ENCODE measurements at regions not wholly inside any gene's neighbourhood (a gene's known extent, or its start where the extent isn't known, plus 50 kb on each side); places are given as distances from the start of the nearest gene placed in this dataset.

DNA sequence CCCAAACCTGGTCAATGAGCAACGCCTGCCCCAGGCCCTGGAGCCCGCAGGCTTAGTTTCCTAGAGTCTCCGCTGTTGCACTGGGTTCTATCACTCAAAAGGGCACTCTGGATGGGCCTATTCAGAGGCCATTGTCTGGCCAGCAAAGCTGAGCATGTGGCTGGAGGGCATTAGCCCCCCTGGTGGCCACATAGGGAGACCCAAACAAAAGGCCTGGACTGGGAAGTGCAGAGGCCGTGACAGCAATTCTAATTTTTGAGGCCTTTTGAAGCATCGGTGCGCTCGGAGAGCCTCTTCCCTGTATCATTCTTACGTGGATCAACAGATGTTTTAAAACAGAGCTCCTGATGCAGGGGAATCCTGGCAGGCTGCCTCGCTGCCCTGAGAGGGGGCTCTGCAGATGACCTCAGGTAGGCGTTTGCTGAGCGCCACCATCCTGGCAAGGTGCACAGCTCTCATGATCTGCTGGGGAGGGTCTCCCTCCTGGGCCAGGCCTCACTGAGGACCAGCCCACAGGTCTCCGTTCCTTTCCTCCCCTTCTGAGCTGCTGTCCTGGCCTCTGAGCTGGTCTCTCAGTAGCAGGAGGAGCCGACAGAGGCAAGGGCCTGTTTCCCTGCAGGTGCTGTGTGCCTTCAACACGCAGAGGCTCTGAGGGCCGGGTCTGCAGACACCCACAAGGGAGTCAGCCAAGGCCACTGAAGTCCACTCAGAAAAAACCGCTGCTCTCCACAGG lies 190.5 kb downstream of the URI1 start:
- TF ChIP-seq, protein P1, sequence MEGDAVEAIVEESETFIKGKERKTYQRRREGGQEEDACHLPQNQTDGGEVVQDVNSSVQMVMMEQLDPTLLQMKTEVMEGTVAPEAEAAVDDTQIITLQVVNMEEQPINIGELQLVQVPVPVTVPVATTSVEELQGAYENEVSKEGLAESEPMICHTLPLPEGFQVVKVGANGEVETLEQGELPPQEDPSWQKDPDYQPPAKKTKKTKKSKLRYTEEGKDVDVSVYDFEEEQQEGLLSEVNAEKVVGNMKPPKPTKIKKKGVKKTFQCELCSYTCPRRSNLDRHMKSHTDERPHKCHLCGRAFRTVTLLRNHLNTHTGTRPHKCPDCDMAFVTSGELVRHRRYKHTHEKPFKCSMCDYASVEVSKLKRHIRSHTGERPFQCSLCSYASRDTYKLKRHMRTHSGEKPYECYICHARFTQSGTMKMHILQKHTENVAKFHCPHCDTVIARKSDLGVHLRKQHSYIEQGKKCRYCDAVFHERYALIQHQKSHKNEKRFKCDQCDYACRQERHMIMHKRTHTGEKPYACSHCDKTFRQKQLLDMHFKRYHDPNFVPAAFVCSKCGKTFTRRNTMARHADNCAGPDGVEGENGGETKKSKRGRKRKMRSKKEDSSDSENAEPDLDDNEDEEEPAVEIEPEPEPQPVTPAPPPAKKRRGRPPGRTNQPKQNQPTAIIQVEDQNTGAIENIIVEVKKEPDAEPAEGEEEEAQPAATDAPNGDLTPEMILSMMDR (conservative IDR thresholded peaks at IDR 0.05; ENCODE audit: low read depth, low read length) = no peak
- TF ChIP-seq POLR2A (IDR thresholded peaks at IDR 0.05; ENCODE audit: low read depth, low read length) = no peak
- no peak for TF ChIP-seq RFX5 (IDR thresholded peaks at IDR 0.05; ENCODE audit: low read depth, low read length)
- TF ChIP-seq MAZ (IDR thresholded peaks at IDR 0.05; ENCODE audit: borderline replicate concordance, low read depth, low read length) = no peak
- TF ChIP-seq MXI1 (IDR thresholded peaks at IDR 0.05; ENCODE audit: borderline replicate concordance, low read depth, low read length) = no peak
- TF ChIP-seq CEBPB (IDR thresholded peaks at IDR 0.05; ENCODE audit: low read depth, low read length) = no peak
- no peak for TF ChIP-seq RAD21 (IDR thresholded peaks at IDR 0.05; ENCODE audit: low read length)
- no peak for TF ChIP-seq USF2 (IDR thresholded peaks at IDR 0.05; ENCODE audit: low read depth, low read length)

Measured in IMR-90 (cell line).